ENCODE measurements at regions not wholly inside any gene's neighbourhood (a gene's known extent, or its start where the extent isn't known, plus 50 kb on each side); places are given as distances from the start of the nearest gene placed in this dataset.
"Not testable (repeated sequence)": the region's sequence is repeated elsewhere in the genome, so short reads cannot be mapped to it uniquely, and the experiment has no call there.

- Histone ChIP-seq H3K9me3 (ENCODE audit: control insufficient read depth, low read length) (peaks cover 14% of the 10 kb centered on the region), H3K9ac (ENCODE audit: low read length) (no peak overlapping the region), H3K36me3 (ENCODE audit: control insufficient read depth, insufficient read depth, low read length, severe bottlenecking) (no peaks in the 10 kb centered on the region), H3K4me1 (ENCODE audit: control insufficient read depth, insufficient read depth, low read length) (no peaks in the 10 kb centered on the region), H3K27me3 (replicated peaks; ENCODE audit: control insufficient read depth, insufficient read depth, low read length) (no peaks in the 10 kb centered on the region), H3K4me3 (ENCODE audit: low read length) (no peak overlapping the region)
- no peak for DNase-seq (ENCODE audit: low read depth)
Measured at GRCh38 chr13:104614361-104615145, 1548.3 kb upstream of the SLC10A2 start.

DNA sequence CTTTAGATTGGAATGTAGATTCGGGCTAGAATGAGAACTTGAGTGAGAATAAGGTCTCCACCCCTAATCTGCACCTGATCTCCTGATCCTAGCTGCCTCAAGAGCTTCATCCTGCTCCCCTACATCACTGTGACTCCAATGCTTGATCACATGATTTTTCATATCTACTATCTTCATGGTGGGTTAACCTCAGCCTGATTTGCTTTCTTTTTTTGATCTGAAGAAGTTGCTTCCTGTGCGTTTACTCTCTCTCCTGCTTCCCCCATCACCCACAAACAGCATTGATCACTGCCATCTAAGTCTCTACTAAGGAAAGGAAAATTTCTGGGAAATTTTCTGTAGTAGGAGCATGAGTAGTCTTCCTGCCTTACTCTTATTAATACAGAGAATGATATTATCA is 1542.1 kb upstream of the SLC10A2 start:
- Histone ChIP-seq H3K4me1 (ENCODE audit: control insufficient read depth, insufficient read depth, low read length) (no peaks in the 10 kb centered on the region), H3K9ac (ENCODE audit: low read length) (no peak overlapping the region), H3K36me3 (ENCODE audit: control insufficient read depth, insufficient read depth, low read length, severe bottlenecking) (no peaks in the 10 kb centered on the region), H3K27me3 (replicated peaks; ENCODE audit: control insufficient read depth, insufficient read depth, low read length) (no peaks in the 10 kb centered on the region), H3K9me3 (ENCODE audit: control insufficient read depth, low read length) (no peaks in the 10 kb centered on the region), H3K4me3 (ENCODE audit: low read length) (no peak overlapping the region)
- no peak for DNase-seq (ENCODE audit: low read depth)

DNA sequence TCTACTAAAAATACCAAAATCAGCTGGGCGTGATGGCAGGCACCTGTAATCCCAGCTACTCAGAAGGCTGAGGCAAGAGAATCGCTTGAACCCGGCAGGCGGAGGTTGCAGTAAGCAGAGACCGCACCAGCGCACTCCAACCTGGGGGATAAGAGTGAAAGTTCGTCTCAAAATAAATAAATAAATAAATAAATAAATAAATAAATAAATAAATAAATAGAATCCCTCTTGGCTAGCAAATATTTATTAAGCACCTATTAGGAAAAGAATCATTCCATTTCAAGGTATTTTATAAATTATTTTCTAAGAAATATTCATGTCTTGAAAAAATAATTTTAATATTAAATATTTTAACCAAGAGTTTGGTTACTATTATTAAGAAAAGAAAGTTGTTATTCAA is 1539.2 kb upstream of the SLC10A2 start:
- not testable (repeated sequence) for H3K9me3 ChIP-seq (ENCODE audit: control insufficient read depth, low read length); H3K27me3 ChIP-seq (replicated peaks; ENCODE audit: control insufficient read depth, insufficient read depth, low read length); DNase-seq (ENCODE audit: low read depth); H3K36me3 ChIP-seq (ENCODE audit: control insufficient read depth, insufficient read depth, low read length, severe bottlenecking); H3K4me1 ChIP-seq (ENCODE audit: control insufficient read depth, insufficient read depth, low read length); H3K9ac ChIP-seq (ENCODE audit: low read length); H3K4me3 ChIP-seq (ENCODE audit: low read length)

DNA sequence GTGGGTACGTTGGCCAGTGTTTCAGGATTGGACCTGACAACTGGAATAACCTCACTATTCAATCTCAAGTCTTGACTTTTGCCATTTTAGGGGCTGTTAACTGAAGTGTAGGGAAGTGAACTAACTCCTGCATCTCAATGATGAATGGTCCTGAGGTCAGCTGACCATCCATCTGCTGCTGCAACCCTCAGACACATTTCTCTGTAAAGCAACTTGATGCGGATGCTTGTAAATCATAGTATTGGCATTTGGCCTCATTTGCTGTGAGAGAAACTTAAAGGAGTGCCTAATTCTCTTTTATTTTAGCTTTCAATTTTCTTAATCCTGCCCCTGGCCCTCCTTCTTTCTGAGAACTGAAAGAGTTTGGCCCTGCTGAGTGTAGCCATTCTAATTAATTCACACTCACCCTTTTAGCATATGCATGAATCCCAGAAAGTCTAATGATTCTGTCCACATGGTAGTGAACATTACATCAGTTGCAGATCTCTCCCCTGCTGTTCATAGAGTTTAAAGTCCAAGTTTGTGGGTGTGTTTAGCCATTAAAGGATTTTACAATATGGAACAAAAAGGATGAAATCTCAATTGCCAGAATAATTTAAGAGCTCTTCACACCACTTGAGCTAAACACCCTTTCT is 1531.4 kb upstream of the SLC10A2 start:
- no peaks in the 10 kb centered on the region for H3K36me3 ChIP-seq (ENCODE audit: control insufficient read depth, insufficient read depth, low read length, severe bottlenecking)
- H3K9me3 ChIP-seq (ENCODE audit: control insufficient read depth, low read length): no peaks in the 10 kb centered on the region
- no peaks in the 10 kb centered on the region for H3K4me1 ChIP-seq (ENCODE audit: control insufficient read depth, insufficient read depth, low read length)
- H3K27me3 ChIP-seq (replicated peaks; ENCODE audit: control insufficient read depth, insufficient read depth, low read length): no peaks in the 10 kb centered on the region
- no peak overlapping the region for H3K4me3 ChIP-seq (ENCODE audit: low read length)
- H3K9ac ChIP-seq (ENCODE audit: low read length): no peak overlapping the region
- DNase-seq (ENCODE audit: low read depth): no peak

GRCh38 chr13:104595511-104595910 is 1529.3 kb upstream of the SLC10A2 start:
- Histone ChIP-seq H3K4me1 (ENCODE audit: control insufficient read depth, insufficient read depth, low read length) (no peaks in the 10 kb centered on the region), H3K9ac (ENCODE audit: low read length) (no peak overlapping the region), H3K4me3 (ENCODE audit: low read length) (no peak overlapping the region), H3K9me3 (ENCODE audit: control insufficient read depth, low read length) (no peaks in the 10 kb centered on the region), H3K27me3 (replicated peaks; ENCODE audit: control insufficient read depth, insufficient read depth, low read length) (no peaks in the 10 kb centered on the region), H3K36me3 (ENCODE audit: control insufficient read depth, insufficient read depth, low read length, severe bottlenecking) (no peaks in the 10 kb centered on the region)
- no peak for DNase-seq (ENCODE audit: low read depth)

GRCh38 chr13:104594806-104595205 is 1528.6 kb upstream of the SLC10A2 start:
- Histone ChIP-seq H3K4me1 (ENCODE audit: control insufficient read depth, insufficient read depth, low read length) (no peaks in the 10 kb centered on the region), H3K9ac (ENCODE audit: low read length) (no peak overlapping the region), H3K9me3 (ENCODE audit: control insufficient read depth, low read length) (no peaks in the 10 kb centered on the region), H3K27me3 (replicated peaks; ENCODE audit: control insufficient read depth, insufficient read depth, low read length) (no peaks in the 10 kb centered on the region), H3K36me3 (ENCODE audit: control insufficient read depth, insufficient read depth, low read length, severe bottlenecking) (no peaks in the 10 kb centered on the region), H3K4me3 (ENCODE audit: low read length) (no peak overlapping the region)
- DNase-seq (ENCODE audit: low read depth): no peak

DNA sequence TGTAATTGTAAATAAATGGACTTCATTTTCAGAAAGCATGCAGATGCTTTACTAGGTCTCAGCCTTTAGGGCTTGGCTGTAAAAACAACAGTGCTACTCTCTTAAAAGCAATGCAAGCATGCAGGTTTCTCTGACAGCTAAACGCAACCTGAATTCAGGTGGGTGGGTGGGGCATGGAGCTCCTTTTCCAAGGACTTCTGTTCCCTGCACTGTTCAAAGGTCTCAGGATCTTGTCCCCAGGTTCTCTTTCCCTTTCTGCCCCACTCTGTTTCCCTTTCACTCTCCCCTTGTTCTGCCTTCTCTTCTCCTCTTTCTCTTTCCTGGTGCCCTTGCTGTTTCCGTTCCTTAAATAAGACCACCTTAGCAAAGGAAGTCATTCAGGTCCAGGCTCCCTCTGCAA is 1527.5 kb upstream of the SLC10A2 start:
- no peak for DNase-seq (ENCODE audit: low read depth)

DNA sequence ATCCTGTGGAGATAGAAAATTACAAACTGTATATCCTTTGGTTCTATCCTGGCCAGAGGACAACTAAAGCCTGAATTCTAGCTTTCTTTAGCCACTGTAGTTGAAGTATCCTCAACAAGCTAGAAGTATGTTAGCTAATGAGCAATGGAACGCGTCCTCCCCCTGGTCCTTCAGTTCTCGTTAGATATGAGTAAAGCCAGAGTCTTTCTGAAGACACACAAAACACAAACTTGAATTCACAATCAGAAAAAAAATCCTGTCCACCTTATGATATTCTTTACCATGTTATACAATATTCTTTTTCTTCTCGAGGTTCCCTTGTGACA is 1527.0 kb upstream of the SLC10A2 start:
- Histone ChIP-seq H3K9me3 (ENCODE audit: control insufficient read depth, low read length) (no peaks in the 10 kb centered on the region), H3K4me3 (ENCODE audit: low read length) (no peak overlapping the region), H3K36me3 (ENCODE audit: control insufficient read depth, insufficient read depth, low read length, severe bottlenecking) (no peaks in the 10 kb centered on the region), H3K4me1 (ENCODE audit: control insufficient read depth, insufficient read depth, low read length) (no peaks in the 10 kb centered on the region), H3K27me3 (replicated peaks; ENCODE audit: control insufficient read depth, insufficient read depth, low read length) (no peaks in the 10 kb centered on the region), H3K9ac (ENCODE audit: low read length) (no peak overlapping the region)
- no peak for DNase-seq (ENCODE audit: low read depth)

More for the DNA sequence above, 1527.5 kb upstream of the SLC10A2 start:
- Histone ChIP-seq H3K27me3 (replicated peaks; ENCODE audit: control insufficient read depth, insufficient read depth, low read length) (no peaks in the 10 kb centered on the region), H3K9me3 (ENCODE audit: control insufficient read depth, low read length) (no peaks in the 10 kb centered on the region), H3K9ac (ENCODE audit: low read length) (no peak overlapping the region), H3K4me1 (ENCODE audit: control insufficient read depth, insufficient read depth, low read length) (no peaks in the 10 kb centered on the region), H3K36me3 (ENCODE audit: control insufficient read depth, insufficient read depth, low read length, severe bottlenecking) (no peaks in the 10 kb centered on the region), H3K4me3 (ENCODE audit: low read length) (no peak overlapping the region)

GRCh38 chr13:104592545-104593250 is 1526.5 kb upstream of the SLC10A2 start:
- Histone ChIP-seq H3K4me3 (ENCODE audit: low read length) (no peak overlapping the region), H3K9me3 (ENCODE audit: control insufficient read depth, low read length) (no peaks in the 10 kb centered on the region), H3K4me1 (ENCODE audit: control insufficient read depth, insufficient read depth, low read length) (no peaks in the 10 kb centered on the region), H3K36me3 (ENCODE audit: control insufficient read depth, insufficient read depth, low read length, severe bottlenecking) (no peaks in the 10 kb centered on the region), H3K27me3 (replicated peaks; ENCODE audit: control insufficient read depth, insufficient read depth, low read length) (no peaks in the 10 kb centered on the region), H3K9ac (ENCODE audit: low read length) (no peak overlapping the region)
- no peak for DNase-seq (ENCODE audit: low read depth)

DNA sequence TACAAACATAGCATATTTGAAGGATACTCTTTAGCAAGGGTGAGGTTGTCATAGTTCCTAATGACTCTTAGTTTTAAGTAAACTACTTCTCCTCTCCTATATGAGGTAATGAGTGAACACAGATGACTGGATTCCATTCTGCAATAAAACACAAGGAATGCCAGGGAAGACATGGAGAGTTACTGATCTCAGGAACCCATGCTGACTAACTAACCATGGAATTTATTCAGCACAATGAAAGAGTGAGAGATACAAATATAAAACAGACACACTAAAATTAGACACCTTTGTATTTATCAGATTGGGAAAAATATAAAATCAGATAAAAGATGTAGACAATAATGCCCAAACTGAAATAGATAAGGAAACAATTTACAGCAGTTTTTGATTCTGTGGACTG is 1525.9 kb upstream of the SLC10A2 start:
- no peaks in the 10 kb centered on the region for H3K9me3 ChIP-seq (ENCODE audit: control insufficient read depth, low read length)
- no peak overlapping the region for H3K9ac ChIP-seq (ENCODE audit: low read length)
- H3K4me3 ChIP-seq (ENCODE audit: low read length): no peak overlapping the region
- no peaks in the 10 kb centered on the region for H3K27me3 ChIP-seq (replicated peaks; ENCODE audit: control insufficient read depth, insufficient read depth, low read length)
- no peaks in the 10 kb centered on the region for H3K36me3 ChIP-seq (ENCODE audit: control insufficient read depth, insufficient read depth, low read length, severe bottlenecking)
- H3K4me1 ChIP-seq (ENCODE audit: control insufficient read depth, insufficient read depth, low read length): no peaks in the 10 kb centered on the region
- DNase-seq (ENCODE audit: low read depth): peak; percentile 73

DNA sequence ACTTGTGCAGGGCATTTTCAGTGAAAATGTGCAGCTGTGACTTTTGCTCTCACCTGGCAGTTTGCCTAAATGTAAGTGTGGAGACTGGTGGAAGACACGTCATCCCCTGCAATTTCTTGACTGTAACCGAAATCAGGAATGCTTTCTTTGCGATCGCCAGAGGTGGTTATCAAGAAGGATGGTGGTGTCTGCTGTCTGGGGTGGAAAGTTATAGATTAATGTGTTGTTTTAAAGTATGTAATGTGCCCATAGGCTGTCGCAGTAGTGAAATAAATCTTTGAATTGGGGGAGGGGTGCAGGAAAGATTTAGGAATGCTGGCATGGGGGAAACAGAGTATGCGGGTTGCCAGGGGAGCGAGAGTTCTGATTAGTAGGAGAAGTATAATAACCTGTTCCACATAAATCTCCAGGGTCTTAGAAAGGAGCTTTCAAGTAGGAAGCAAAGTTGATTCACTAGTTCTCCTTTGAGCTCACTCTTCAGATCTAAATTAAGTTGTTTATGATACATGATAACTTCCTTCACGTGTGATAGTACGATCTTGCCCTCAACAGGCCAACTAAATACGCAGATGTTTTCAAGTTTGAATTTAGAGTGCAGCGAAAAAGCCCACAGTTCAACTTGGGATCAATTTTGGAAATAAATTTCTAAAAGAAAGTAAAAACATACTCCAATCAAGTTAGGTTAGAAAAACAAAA is 1520.0 kb upstream of the SLC10A2 start:
- Histone ChIP-seq H3K9ac (ENCODE audit: low read length) (no peak overlapping the region), H3K27me3 (replicated peaks; ENCODE audit: control insufficient read depth, insufficient read depth, low read length) (no peaks in the 10 kb centered on the region), H3K4me3 (ENCODE audit: low read length) (no peak overlapping the region), H3K9me3 (ENCODE audit: control insufficient read depth, low read length) (no peaks in the 10 kb centered on the region), H3K36me3 (ENCODE audit: control insufficient read depth, insufficient read depth, low read length, severe bottlenecking) (no peaks in the 10 kb centered on the region), H3K4me1 (ENCODE audit: control insufficient read depth, insufficient read depth, low read length) (no peaks in the 10 kb centered on the region)
- peak; percentile 59 for DNase-seq (ENCODE audit: low read depth)

All from adipocyte (in vitro differentiated cells).